H9 (cell line): ENCODE measurements at regions not wholly inside any gene's neighbourhood (a gene's known extent, or its start where the extent isn't known, plus 50 kb on each side); places are given as distances from the start of the nearest gene placed in this dataset.

Experiments used
- DNase-seq: peaks from one replicate; pipeline ENCODE4 v3.0.0-alpha.2; 2017
- H2AFZ ChIP-seq: one replicate; pipeline ENCODE4 v1.6.1; 2013; ENCODE audit warnings: mild to moderate bottlenecking, low read length, control low read depth, moderate library complexity
- H2AK5ac ChIP-seq: 2 replicates; pipeline ENCODE4 v1.6.1; 2013; ENCODE audit warnings: low read length, control low read depth, mixed read lengths; ENCODE audit not compliant: insufficient read length
- H2BK120ac ChIP-seq: one replicate; pipeline ENCODE4 v1.6.1; 2013; ENCODE audit warnings: low read depth, mild to moderate bottlenecking, low read length, control low read depth, inconsistent platforms; ENCODE audit not compliant: poor library complexity, severe bottlenecking
- H2BK12ac ChIP-seq: 2 replicates; pipeline ENCODE4 v1.6.1; 2013; ENCODE audit warnings: low read length, control low read depth, mixed read lengths, low read depth; ENCODE audit not compliant: insufficient read length
- H2BK15ac ChIP-seq: 2 replicates; pipeline ENCODE4 v1.6.1; 2013; ENCODE audit warnings: low read depth, low read length, control low read depth
- H2BK20ac ChIP-seq: one replicate; pipeline ENCODE4 v1.6.1; 2013; ENCODE audit warnings: low read depth, mild to moderate bottlenecking, low read length, control low read depth, inconsistent platforms; ENCODE audit not compliant: poor library complexity, severe bottlenecking
- H2BK5ac ChIP-seq: 2 replicates; pipeline ENCODE4 v1.6.1; 2013; ENCODE audit warnings: low read length, control low read depth, mixed read lengths; ENCODE audit not compliant: insufficient read length
- H3K14ac ChIP-seq: 2 replicates; pipeline ENCODE4 v1.6.1; 2013; ENCODE audit warnings: low read length, control low read depth; ENCODE audit not compliant: insufficient read depth
- H3K18ac ChIP-seq: 2 replicates; pipeline ENCODE4 v1.6.1; 2013; ENCODE audit warnings: low read depth, mild to moderate bottlenecking, mixed read lengths, low read length, control low read depth; ENCODE audit not compliant: insufficient read length
- H3K23ac ChIP-seq: 2 replicates; pipeline ENCODE4 v1.6.1; 2013; ENCODE audit warnings: low read length, control low read depth, mixed read lengths, low read depth; ENCODE audit not compliant: insufficient read length
- H3K23me2 ChIP-seq: 2 replicates; pipeline ENCODE4 v1.6.1; 2013; ENCODE audit warnings: low read depth, mild to moderate bottlenecking, mixed read lengths, low read length, control low read depth; ENCODE audit not compliant: insufficient read length, poor library complexity, severe bottlenecking
- H3K27ac ChIP-seq: 2 replicates; pipeline ENCODE4 v1.5.1; 2013; ENCODE audit warnings: low read length, control low read depth, mixed read lengths, low read depth; ENCODE audit not compliant: insufficient read length
- H3K27me3 ChIP-seq: 2 replicates; pipeline ENCODE4 v1.6.1; 2013; ENCODE audit warnings: low read length, control low read depth, inconsistent platforms; ENCODE audit not compliant: insufficient read depth
- H3K4ac ChIP-seq: 2 replicates; pipeline ENCODE4 v1.6.1; 2013; ENCODE audit warnings: low read depth, mild to moderate bottlenecking, control low read depth, inconsistent platforms, low read length, moderate library complexity
- H3K4me1 ChIP-seq: 2 replicates; pipeline ENCODE4 v1.6.1; 2013; ENCODE audit warnings: low read length, control low read depth, inconsistent platforms; ENCODE audit not compliant: insufficient read depth
- H3K4me2 ChIP-seq: 2 replicates; pipeline ENCODE4 v1.6.1; 2013; ENCODE audit warnings: low read length, control low read depth, mixed read lengths; ENCODE audit not compliant: insufficient read length, insufficient read depth
- H3K56ac ChIP-seq: 2 replicates; pipeline ENCODE4 v1.6.1; 2013; ENCODE audit warnings: low read depth, mild to moderate bottlenecking, mixed read lengths, low read length, control low read depth; ENCODE audit not compliant: insufficient read length
- H3K79me1 ChIP-seq: 2 replicates; pipeline ENCODE4 v1.6.1; 2013; ENCODE audit warnings: low read depth, mild to moderate bottlenecking, moderate library complexity, low read length, control low read depth, inconsistent platforms; ENCODE audit not compliant: insufficient read depth, poor library complexity, severe bottlenecking
- H3K79me2 ChIP-seq: 2 replicates; pipeline ENCODE4 v1.6.1; 2013; ENCODE audit warnings: low read length, control low read depth, inconsistent platforms; ENCODE audit not compliant: insufficient read depth
- H3K9ac ChIP-seq: 2 replicates; pipeline ENCODE4 v1.6.1; 2013; ENCODE audit warnings: low read length, control low read depth, mixed read lengths; ENCODE audit not compliant: insufficient read length; ENCODE audit errors: extremely low read depth
- H3K9me3 ChIP-seq: one replicate; pipeline ENCODE4 v1.6.1; 2013; ENCODE audit warnings: low read depth, low read length, inconsistent platforms; ENCODE audit not compliant: control insufficient read depth
- H3T11ph ChIP-seq: one replicate; pipeline ENCODE4 v1.6.1; 2013; ENCODE audit warnings: mild to moderate bottlenecking, low read length, control low read depth, inconsistent platforms
- H4K20me1 ChIP-seq: one replicate; pipeline ENCODE4 v1.6.1; 2013; ENCODE audit not compliant: control insufficient read depth, insufficient read length, insufficient read depth
- H4K5ac ChIP-seq: 2 replicates; pipeline ENCODE4 v1.6.1; 2013; ENCODE audit warnings: low read depth, mild to moderate bottlenecking, mixed read lengths, low read length, control low read depth; ENCODE audit not compliant: insufficient read length
- H4K8ac ChIP-seq: replicated peaks from 2 replicates; pipeline ENCODE4 v1.6.1; 2013; ENCODE audit warnings: low read length, control low read depth, mixed read lengths, low read depth; ENCODE audit not compliant: insufficient read length
- H4K91ac ChIP-seq: 2 replicates; pipeline ENCODE4 v1.6.1; 2013; ENCODE audit warnings: low read depth, mild to moderate bottlenecking, moderate library complexity, mixed read lengths, low read length, control low read depth; ENCODE audit not compliant: insufficient read length
- H3K27ac Mint-ChIP-seq, 3 experiments: 2 replicates in 2 of 3; 3 replicates in 1 of 3; pipeline ENCODE4 v1.8.0; 2020 to 2021; ENCODE audit warnings: mixed read lengths in 3 of 3, mild to moderate bottlenecking in 1 of 3, moderate library complexity in 1 of 3
- H3K27me3 Mint-ChIP-seq: 2 replicates; pipeline ENCODE4 v1.8.0; 2021; ENCODE audit warnings: low read depth, mild to moderate bottlenecking, moderate library complexity, mixed read lengths
- H3K36me3 Mint-ChIP-seq, 3 experiments: 2 replicates in 2 of 3; 3 replicates in 1 of 3; pipeline ENCODE4 v1.8.0; 2020 to 2021; ENCODE audit warnings: low read depth in 3 of 3, mixed read lengths in 3 of 3; ENCODE audit not compliant: insufficient read depth in 1 of 3
- H3K4me1 Mint-ChIP-seq, 2 experiments: 2 replicates each; pipeline ENCODE4 v1.8.0; 2020; ENCODE audit warnings: mixed read lengths in 2 of 2
- H3K4me3 Mint-ChIP-seq, 2 experiments: 2 replicates in 1 of 2; 3 replicates in 1 of 2; pipeline ENCODE4 v1.8.0; 2020 to 2021; ENCODE audit warnings: mild to moderate bottlenecking in 2 of 2, mixed read lengths in 2 of 2, moderate library complexity in 1 of 2
- H3K9me3 Mint-ChIP-seq, 2 experiments: 2 replicates in 1 of 2; 3 replicates in 1 of 2; pipeline ENCODE4 v1.8.0; 2020; ENCODE audit warnings: mild to moderate bottlenecking in 2 of 2, mixed read lengths in 2 of 2, moderate library complexity in 1 of 2
- WGBS: extraction: QIAGEN DNeasy Blood & Tissue Kit; methylation state at CpG from one replicate; pipeline ENCODE4 v1.1.7; 2013; ENCODE audit warnings: missing lambda C conversion rate, low lambda C conversion rate, mixed read lengths; ENCODE audit not compliant: insufficient read length; ENCODE audit errors: extremely low coverage; 5-methylcytosine and 5-hydroxymethylcytosine counted together
- TF ChIP-seq, protein P1 (sequence below): fragments of 200-600 bp; sonication (generic); conservative IDR thresholded peaks from 3 replicates; pipeline ENCODE4 v1.8.0; 2021; ENCODE audit warnings: antibody characterized with exemption, mild to moderate bottlenecking

DNA sequence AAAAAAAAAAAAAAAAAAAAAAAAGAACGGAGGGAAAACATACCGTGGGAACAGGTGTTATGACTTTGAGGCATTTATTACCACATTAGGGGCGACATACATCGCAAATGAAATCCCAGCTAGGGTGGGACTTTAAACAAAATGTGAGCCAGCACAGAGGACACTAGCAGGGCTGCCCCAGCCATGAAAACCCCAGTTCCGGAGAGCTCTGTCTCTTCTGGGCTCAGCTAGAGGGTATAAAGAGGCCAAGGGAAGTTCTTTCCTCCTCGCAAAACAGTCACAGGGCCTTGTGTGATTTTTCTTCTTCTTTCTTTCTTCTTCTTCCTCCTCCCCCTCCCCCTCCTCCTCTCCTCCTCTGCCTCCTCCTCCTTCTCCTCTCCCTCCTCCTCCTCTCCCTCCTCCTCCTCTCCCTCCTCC is 59.9 kb upstream of the ECHDC3 start:
- Histone ChIP-seq H4K8ac (no peak overlapping the region), H3K79me2 (no peaks in the 10 kb centered on the region), H3K9me3 (no peaks in the 10 kb centered on the region), H2AFZ (no peak overlapping the region), H3K18ac (no peak overlapping the region), H3K23ac (no peak overlapping the region), H2BK120ac (no peak overlapping the region), H3K4me2 (no peak overlapping the region), H2BK5ac (no peak overlapping the region), H3T11ph (no peak overlapping the region), H3K79me1 (no peaks in the 10 kb centered on the region), H4K5ac (no peak overlapping the region), H3K9ac (no peak overlapping the region), H4K91ac (no peak overlapping the region), H3K4ac (no peak overlapping the region), H3K23me2 (no peaks in the 10 kb centered on the region), H3K56ac (no peak overlapping the region), H3K27me3 (no peaks in the 10 kb centered on the region), H2AK5ac (no peak overlapping the region), H4K20me1 (no peaks in the 10 kb centered on the region), H2BK12ac (no peak overlapping the region), H3K27ac (no peak overlapping the region), H3K4me1 (peaks cover 2% of the 10 kb centered on the region; the same call in 1 of the 2 replicates), H2BK20ac (no peak overlapping the region), H3K14ac (no peak overlapping the region), H2BK15ac (no peak overlapping the region)
- Mint-ChIP-seq H3K4me1 (peaks cover 19 to 21% of the 10 kb centered on the region in 2 experiments), H3K36me3 (no peaks in the 10 kb centered on the region; a peak in 1 of 7 replicates), H3K9me3 (no peaks in the 10 kb centered on the region), H3K27me3 (no peaks in the 10 kb centered on the region; the same call in 1 of the 2 replicates), H3K4me3 (no peak overlapping the region), H3K27ac (no peak overlapping the region)
- TF ChIP-seq, protein P1, sequence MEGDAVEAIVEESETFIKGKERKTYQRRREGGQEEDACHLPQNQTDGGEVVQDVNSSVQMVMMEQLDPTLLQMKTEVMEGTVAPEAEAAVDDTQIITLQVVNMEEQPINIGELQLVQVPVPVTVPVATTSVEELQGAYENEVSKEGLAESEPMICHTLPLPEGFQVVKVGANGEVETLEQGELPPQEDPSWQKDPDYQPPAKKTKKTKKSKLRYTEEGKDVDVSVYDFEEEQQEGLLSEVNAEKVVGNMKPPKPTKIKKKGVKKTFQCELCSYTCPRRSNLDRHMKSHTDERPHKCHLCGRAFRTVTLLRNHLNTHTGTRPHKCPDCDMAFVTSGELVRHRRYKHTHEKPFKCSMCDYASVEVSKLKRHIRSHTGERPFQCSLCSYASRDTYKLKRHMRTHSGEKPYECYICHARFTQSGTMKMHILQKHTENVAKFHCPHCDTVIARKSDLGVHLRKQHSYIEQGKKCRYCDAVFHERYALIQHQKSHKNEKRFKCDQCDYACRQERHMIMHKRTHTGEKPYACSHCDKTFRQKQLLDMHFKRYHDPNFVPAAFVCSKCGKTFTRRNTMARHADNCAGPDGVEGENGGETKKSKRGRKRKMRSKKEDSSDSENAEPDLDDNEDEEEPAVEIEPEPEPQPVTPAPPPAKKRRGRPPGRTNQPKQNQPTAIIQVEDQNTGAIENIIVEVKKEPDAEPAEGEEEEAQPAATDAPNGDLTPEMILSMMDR = no peak
- no CpG with 5 or more reads among the region's 6 CpGs for WGBS
- DNase-seq = no peak
